Suprapubic skin (tissue), 4 donors: ENCODE measurements at regions not wholly inside any gene's neighbourhood (a gene's known extent, or its start where the extent isn't known, plus 50 kb on each side); places are given as distances from the start of the nearest gene placed in this dataset.

Experiments used
- POLR2A ChIP-seq, 2 donors: fragments of 450-650 bp; IDR thresholded peaks; one replicate each; pipeline ENCODE4 v1.6.1; 2017; ENCODE audit warnings: antibody characterized with exemption in 2 of 2, mild to moderate bottlenecking in 2 of 2, moderate library complexity in 2 of 2
- POLR2AphosphoS5 ChIP-seq, 3 donors: sonication (generic); formaldehyde crosslinking; IDR thresholded peaks; one replicate each; pipeline ENCODE4 v1.6.1; 2017; ENCODE audit warnings: antibody characterized with exemption in 3 of 3
- TF ChIP-seq, protein P1 (sequence below), 2 donors: fragments of 200-600 bp in 1 of 2; fragments of 450-650 bp in 1 of 2; sonication (generic) in 1 of 2; IDR thresholded peaks; one replicate each; pipeline ENCODE4 v1.5.1; 2016 to 2019; ENCODE audit warnings: antibody characterized with exemption in 2 of 2, mild to moderate bottlenecking in 1 of 2, moderate library complexity in 1 of 2

DNA sequence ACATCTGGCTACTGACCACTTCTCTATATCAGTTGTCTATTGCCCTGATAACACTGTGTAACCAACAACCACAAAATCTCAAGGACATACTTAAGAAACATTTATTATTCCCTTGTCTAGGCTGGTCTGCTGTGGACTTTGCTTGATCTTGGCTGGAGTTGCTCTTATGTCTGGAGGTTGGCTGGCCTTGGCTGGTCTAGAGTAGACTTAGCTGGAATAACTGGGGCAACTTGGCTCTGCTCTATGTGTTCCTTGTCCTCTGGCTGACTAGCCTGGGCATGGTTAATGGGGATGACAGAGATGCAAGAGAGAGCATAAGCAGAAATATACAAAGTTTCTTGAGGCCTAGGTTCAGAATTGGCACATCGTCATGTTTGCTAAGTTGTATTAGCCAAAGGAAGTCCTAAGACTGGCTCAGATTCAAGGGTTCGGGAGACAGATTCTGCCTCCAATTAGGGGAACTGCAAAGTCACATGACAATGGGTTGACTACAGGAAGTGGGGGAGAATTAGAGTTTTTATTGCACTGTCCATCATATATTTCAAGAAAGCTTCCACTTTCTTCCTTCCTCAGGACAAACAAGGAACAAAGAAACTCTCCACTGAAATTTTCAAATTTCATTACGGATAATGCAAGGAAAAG lies 61.4 kb upstream of the HMCN1 start:
- TF ChIP-seq, protein P1, sequence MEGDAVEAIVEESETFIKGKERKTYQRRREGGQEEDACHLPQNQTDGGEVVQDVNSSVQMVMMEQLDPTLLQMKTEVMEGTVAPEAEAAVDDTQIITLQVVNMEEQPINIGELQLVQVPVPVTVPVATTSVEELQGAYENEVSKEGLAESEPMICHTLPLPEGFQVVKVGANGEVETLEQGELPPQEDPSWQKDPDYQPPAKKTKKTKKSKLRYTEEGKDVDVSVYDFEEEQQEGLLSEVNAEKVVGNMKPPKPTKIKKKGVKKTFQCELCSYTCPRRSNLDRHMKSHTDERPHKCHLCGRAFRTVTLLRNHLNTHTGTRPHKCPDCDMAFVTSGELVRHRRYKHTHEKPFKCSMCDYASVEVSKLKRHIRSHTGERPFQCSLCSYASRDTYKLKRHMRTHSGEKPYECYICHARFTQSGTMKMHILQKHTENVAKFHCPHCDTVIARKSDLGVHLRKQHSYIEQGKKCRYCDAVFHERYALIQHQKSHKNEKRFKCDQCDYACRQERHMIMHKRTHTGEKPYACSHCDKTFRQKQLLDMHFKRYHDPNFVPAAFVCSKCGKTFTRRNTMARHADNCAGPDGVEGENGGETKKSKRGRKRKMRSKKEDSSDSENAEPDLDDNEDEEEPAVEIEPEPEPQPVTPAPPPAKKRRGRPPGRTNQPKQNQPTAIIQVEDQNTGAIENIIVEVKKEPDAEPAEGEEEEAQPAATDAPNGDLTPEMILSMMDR (IDR thresholded peaks at IDR 0.05), result no peak
- TF ChIP-seq POLR2A (IDR thresholded peaks at IDR 0.05) (no peak), POLR2AphosphoS5 (IDR thresholded peaks at IDR 0.05) (no peak)
